Thymus (tissue), 11 donors: ENCODE measurements at regions not wholly inside any gene's neighbourhood (a gene's known extent, or its start where the extent isn't known, plus 50 kb on each side); places are given as distances from the start of the nearest gene placed in this dataset.

Source experiments
- DNase-seq, 9 donors: peaks; one replicate each; pipeline ENCODE4 v3.0.0-alpha.2; 2013; ENCODE audit warnings: low spot score in 9 of 9, low read depth in 6 of 9, missing footprints in 1 of 9
- H3K27ac ChIP-seq, 2 donors: one replicate each; pipeline ENCODE4 v1.5.1; 2013; ENCODE audit warnings: control low read depth in 1 of 2, low read depth in 1 of 2, low read length in 1 of 2, mild to moderate bottlenecking in 1 of 2, moderate library complexity in 1 of 2
- H3K27me3 ChIP-seq, 2 donors: one replicate each; pipeline ENCODE4 v1.5.1; 2013; ENCODE audit warnings: low read length in 1 of 2; ENCODE audit not compliant: control insufficient read depth in 2 of 2, insufficient read depth in 1 of 2
- H3K36me3 ChIP-seq, 2 donors: one replicate each; pipeline ENCODE4 v1.5.1; 2013; ENCODE audit warnings: low read length in 1 of 2, mild to moderate bottlenecking in 1 of 2, moderate library complexity in 1 of 2; ENCODE audit not compliant: control insufficient read depth in 2 of 2, insufficient read depth in 2 of 2
- H3K4me1 ChIP-seq, 2 donors: one replicate each; pipeline ENCODE4 v1.5.1; 2013; ENCODE audit warnings: low read length in 2 of 2; ENCODE audit not compliant: control insufficient read depth in 2 of 2, insufficient read depth in 2 of 2
- H3K4me3 ChIP-seq, 2 donors: one replicate each; pipeline ENCODE4 v1.5.1; 2013; ENCODE audit warnings: low read length in 2 of 2, control low read depth in 1 of 2, mild to moderate bottlenecking in 1 of 2
- H3K9me3 ChIP-seq, 2 donors: one replicate each; pipeline ENCODE4 v1.5.1; 2013; ENCODE audit warnings: low read length in 1 of 2, mild to moderate bottlenecking in 1 of 2; ENCODE audit not compliant: control insufficient read depth in 2 of 2, insufficient read depth in 1 of 2
- WGBS: extraction: QIAGEN DNeasy Blood & Tissue Kit; methylation state at CpG from one replicate; pipeline ENCODE4 v1.1.7; 2013; 5-methylcytosine and 5-hydroxymethylcytosine counted together
- donor health status: healthy.

DNA sequence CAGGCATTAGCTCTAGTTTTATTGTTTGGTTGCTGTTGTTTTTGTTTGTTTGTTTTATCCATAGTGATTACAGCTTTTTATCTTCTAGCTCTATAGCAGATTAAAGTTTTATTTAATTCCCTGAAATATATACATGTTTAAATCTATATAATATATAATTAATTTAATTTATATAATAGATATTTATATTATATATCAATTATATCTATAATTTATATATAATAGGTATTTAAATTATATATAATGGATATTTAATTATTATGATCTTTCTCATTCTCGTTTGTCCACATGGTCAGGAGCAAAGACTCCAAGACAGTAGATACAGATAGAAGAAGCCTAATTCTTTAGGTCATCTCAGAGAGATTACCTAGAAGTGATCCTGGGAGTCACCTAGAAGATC, 238.8 kb upstream of the GPR149 start:
- no peak overlapping the region for H3K4me3 ChIP-seq
- no peaks in the 10 kb centered on the region for H3K4me1 ChIP-seq
- DNase-seq, result no peak
- H3K27me3 ChIP-seq, result no peaks in the 10 kb centered on the region
- H3K9me3 ChIP-seq, result no peaks in the 10 kb centered on the region
- no peak overlapping the region for H3K27ac ChIP-seq
- WGBS, result 91% methylated on average over 1 of the region's 1 CpG
- H3K36me3 ChIP-seq, result no peaks in the 10 kb centered on the region

DNA sequence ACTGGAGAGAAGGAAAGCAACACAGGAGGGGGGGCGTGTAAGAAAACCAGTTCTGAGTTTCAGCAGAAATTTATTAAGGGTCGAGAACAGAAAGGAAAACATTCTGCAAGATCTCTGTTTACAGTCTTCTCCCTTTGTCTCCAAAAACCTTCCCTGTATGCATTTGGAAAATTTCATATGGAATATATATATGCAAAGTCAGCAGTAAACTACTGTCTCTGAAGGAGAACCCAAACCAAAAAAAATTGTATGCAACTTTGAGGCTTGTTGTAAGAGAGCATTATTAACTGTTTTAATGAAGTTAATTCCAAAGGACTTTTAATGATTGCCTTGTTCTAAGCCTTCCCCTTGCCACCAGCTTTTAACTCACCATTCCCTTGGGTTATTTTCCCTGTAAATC, 238.2 kb upstream of the GPR149 start:
- no peaks in the 10 kb centered on the region for H3K4me1 ChIP-seq
- no peaks in the 10 kb centered on the region for H3K27me3 ChIP-seq
- H3K4me3 ChIP-seq, result no peak overlapping the region
- WGBS, result 88% methylated on average over 2 of the region's 2 CpGs
- no peaks in the 10 kb centered on the region for H3K36me3 ChIP-seq
- no peak overlapping the region for H3K27ac ChIP-seq
- no peaks in the 10 kb centered on the region for H3K9me3 ChIP-seq
- DNase-seq, result no peak

- 97% methylated on average over 3 of the region's 3 CpGs for WGBS
- H3K9me3 ChIP-seq, result no peaks in the 10 kb centered on the region
- no peaks in the 10 kb centered on the region for H3K27me3 ChIP-seq
- H3K4me1 ChIP-seq, result no peaks in the 10 kb centered on the region
- no peaks in the 10 kb centered on the region for H3K36me3 ChIP-seq
- no peak overlapping the region for H3K4me3 ChIP-seq
- no peak for DNase-seq
- no peak overlapping the region for H3K27ac ChIP-seq
Observed at GRCh38 chr3:154666542-154666941, 236.6 kb upstream of the GPR149 start.

GRCh38 chr3:154664714-154665113, 234.7 kb upstream of the GPR149 start:
- H3K36me3 ChIP-seq, result no peaks in the 10 kb centered on the region
- no peak for DNase-seq
- no peaks in the 10 kb centered on the region for H3K4me1 ChIP-seq
- H3K27ac ChIP-seq, result no peak overlapping the region
- no peak overlapping the region for H3K4me3 ChIP-seq
- no peaks in the 10 kb centered on the region for H3K9me3 ChIP-seq
- H3K27me3 ChIP-seq, result no peaks in the 10 kb centered on the region

DNA sequence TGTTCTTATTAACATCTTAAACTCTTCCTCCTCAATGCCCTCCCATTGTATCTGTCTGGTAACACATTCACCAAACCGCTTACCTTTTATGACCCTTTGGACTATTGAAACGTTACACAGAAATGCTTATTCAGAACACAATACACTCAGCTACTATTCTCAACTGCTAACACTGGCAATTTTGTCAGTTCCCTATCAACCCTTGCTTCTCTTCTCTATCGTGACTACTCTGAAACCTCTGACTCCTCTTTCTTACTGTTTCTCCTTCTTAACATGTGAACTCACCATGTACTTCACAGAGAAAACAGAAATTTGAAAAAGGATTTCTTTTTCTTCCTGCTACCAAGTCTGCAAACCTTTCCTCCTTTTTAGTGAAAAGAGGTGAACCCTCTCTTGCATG, 232.9 kb upstream of the GPR149 start:
- DNase-seq, result no peak
- no peak overlapping the region for H3K4me3 ChIP-seq
- WGBS, result 93% methylated on average over 3 of the region's 3 CpGs

GRCh38 chr3:154660811-154661210, 230.8 kb upstream of the GPR149 start:
- DNase-seq, result no peak
- H3K27me3 ChIP-seq, result no peaks in the 10 kb centered on the region
- H3K4me3 ChIP-seq, result no peak overlapping the region
- no peaks in the 10 kb centered on the region for H3K4me1 ChIP-seq
- H3K27ac ChIP-seq, result no peak overlapping the region
- H3K9me3 ChIP-seq, result no peaks in the 10 kb centered on the region
- WGBS, result 93% methylated on average over 2 of the region's 2 CpGs
- H3K36me3 ChIP-seq, result no peaks in the 10 kb centered on the region

More for the DNA sequence above, 232.9 kb upstream of the GPR149 start:
- Histone ChIP-seq H3K4me1 (no peaks in the 10 kb centered on the region), H3K9me3 (no peaks in the 10 kb centered on the region), H3K27me3 (no peaks in the 10 kb centered on the region), H3K36me3 (no peaks in the 10 kb centered on the region), H3K27ac (no peak overlapping the region)

DNA sequence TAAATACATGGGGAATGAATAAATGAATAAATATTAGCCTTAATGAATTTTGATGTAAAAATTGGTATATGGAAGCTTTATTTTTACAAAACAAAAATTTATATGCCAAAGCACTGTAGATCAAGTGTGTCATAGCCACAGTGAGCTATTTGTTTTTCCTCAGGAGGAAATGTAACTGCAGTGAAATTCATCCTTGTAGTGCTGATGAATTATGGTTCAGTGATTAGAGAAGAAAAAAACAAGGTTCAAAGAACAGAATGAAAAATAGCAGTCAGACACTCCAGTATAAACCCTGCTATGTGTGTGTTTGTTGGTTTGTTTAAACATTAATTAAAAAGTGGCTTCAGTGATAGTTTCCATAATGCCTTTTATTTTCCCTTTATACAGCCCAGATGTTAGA, 228.0 kb upstream of the GPR149 start:
- no peaks in the 10 kb centered on the region for H3K9me3 ChIP-seq
- H3K36me3 ChIP-seq, result no peaks in the 10 kb centered on the region
- no peak overlapping the region for H3K4me3 ChIP-seq
- no peak overlapping the region for H3K27ac ChIP-seq
- H3K27me3 ChIP-seq, result no peaks in the 10 kb centered on the region
- DNase-seq, result no peak
- no peaks in the 10 kb centered on the region for H3K4me1 ChIP-seq

GRCh38 chr3:154657218-154657617, 227.2 kb upstream of the GPR149 start:
- 93% methylated on average over 4 of the region's 4 CpGs for WGBS
- H3K27ac ChIP-seq, result no peak overlapping the region
- no peak overlapping the region for H3K4me3 ChIP-seq
- no peak for DNase-seq
- no peaks in the 10 kb centered on the region for H3K4me1 ChIP-seq
- H3K9me3 ChIP-seq, result no peaks in the 10 kb centered on the region
- H3K36me3 ChIP-seq, result no peaks in the 10 kb centered on the region
- no peaks in the 10 kb centered on the region for H3K27me3 ChIP-seq

DNA sequence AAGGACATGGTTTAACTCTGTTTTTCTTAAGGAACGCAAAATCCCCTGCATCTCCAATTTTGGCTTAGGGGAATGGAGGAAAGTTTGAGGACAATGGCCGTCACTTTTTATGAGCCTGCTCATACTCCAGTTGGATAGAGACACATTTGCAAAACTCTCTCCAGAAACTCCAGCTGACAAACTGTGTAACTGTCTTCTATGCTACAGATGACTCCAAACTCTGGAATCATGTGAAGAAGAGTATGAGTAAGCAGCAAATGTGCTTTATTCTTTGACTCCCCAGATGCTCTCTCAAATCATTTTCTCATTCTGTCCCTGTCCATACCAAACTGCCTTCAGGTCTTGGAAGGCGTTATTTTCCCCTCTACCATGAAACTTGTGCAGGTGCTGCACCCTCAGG, 226.5 kb upstream of the GPR149 start:
- Histone ChIP-seq H3K9me3 (no peaks in the 10 kb centered on the region), H3K27ac (no peak overlapping the region), H3K4me3 (no peak overlapping the region), H3K27me3 (no peaks in the 10 kb centered on the region), H3K36me3 (no peaks in the 10 kb centered on the region), H3K4me1 (no peaks in the 10 kb centered on the region)
- no peak for DNase-seq
- 95% methylated on average over 3 of the region's 3 CpGs for WGBS

DNA sequence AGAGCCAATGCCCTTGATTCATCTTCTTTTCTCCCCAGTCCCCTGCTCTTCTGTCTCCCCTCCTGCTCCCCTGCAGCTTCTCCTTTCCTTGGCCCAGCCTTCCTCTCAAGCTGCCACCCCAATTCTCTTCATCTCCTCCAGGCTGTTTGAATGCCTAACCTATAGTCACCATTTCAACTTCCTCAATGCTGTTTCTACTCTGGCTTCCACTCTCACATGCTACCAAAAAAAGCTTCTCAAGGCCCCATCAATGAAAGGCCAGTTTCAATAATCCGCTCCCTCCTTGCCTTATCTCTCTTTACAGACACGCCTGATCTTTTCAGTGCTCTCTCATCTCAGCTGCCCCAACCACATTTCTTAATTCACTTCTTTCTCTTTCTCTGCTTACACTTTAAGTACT, 212.2 kb upstream of the GPR149 start:
- Histone ChIP-seq H3K4me3 (no peak overlapping the region), H3K9me3 (no peaks in the 10 kb centered on the region), H3K36me3 (no peaks in the 10 kb centered on the region), H3K27ac (no peak overlapping the region), H3K27me3 (no peaks in the 10 kb centered on the region), H3K4me1 (no peaks in the 10 kb centered on the region)
- 93% methylated on average over 2 of the region's 2 CpGs for WGBS
- DNase-seq, result no peak
